HCT116 (cell line): ENCODE measurements at regions not wholly inside any gene's neighbourhood (a gene's known extent, or its start where the extent isn't known, plus 50 kb on each side); places are given as distances from the start of the nearest gene placed in this dataset.

Experiments used
- ATAC-seq: fragments of 200-7000 bp; cut with Tn5 transposase; 2 replicates; pipeline ENCODE4 v1.9.1; 2020; ENCODE audit warnings: mild to moderate bottlenecking, moderate library complexity
- BruUV-seq: library from RNA; stranded (reverse); fragments of 400-500 nt; replicated peaks from 2 replicates; lab custom pipeline; 2021; lab: Mats Ljungman, UMichigan
- CTCF ChIA-PET: fragments of 300-600 bp; sonication (Branson Sonifier 250); formaldehyde crosslinking; loops from one replicate; lab custom pipeline; 2021; ENCODE audit warnings: antibody characterized with exemption; lab: Charles Lee
- POLR2A ChIA-PET: fragments of 300-600, 350-600 bp; sonication (Branson Sonifier 250); formaldehyde crosslinking; loops from one replicate; lab custom pipeline; 2021; ENCODE audit warnings: antibody characterized with exemption; lab: Charles Lee
- RAD21 ChIA-PET, 2 experiments: fragments of 300-600 bp; sonication (Branson Sonifier 250); formaldehyde crosslinking; loops; one replicate each; lab custom pipeline; 2023; ENCODE audit warnings: low total read pairs in 2 of 2; ENCODE audit not compliant: uncharacterized antibody in 2 of 2, unreplicated experiment in 2 of 2, low non-redundant PET in 1 of 2; lab: Charles Lee
- DNase-seq: peaks from one replicate; pipeline ENCODE4 v3.0.0-alpha.2; 2010; ENCODE audit warnings: low read depth, low spot score
- H2AFZ ChIP-seq: fragments of 200-600 bp; shearing (Covaris generic), sonication (generic); 2 replicates; pipeline ENCODE4 v1.6.1; 2017; ENCODE audit warnings: low read depth, mixed run types, mixed read lengths, antibody characterized with exemption, low read length; ENCODE audit not compliant: poor library complexity, severe bottlenecking
- H3K27ac ChIP-seq: 2 replicates; pipeline ENCODE4 v1.5.1; 2012; ENCODE audit warnings: low read depth, low read length
- H3K27me3 ChIP-seq: fragments of 200-600 bp; sonication (generic); 2 replicates; pipeline ENCODE4 v1.6.1; 2016; ENCODE audit warnings: mixed run types, low read length, mixed read lengths; ENCODE audit not compliant: insufficient read depth
- H3K36me3 ChIP-seq, 2 experiments: fragments of 200-500 bp in 1 of 2; fragments of 200-600 bp in 1 of 2; sonication (Bioruptor generic) in 1 of 2; sonication (generic) in 1 of 2; 2 replicates each; pipeline versions ENCODE4 v1.5.1 to v1.6.1; 2014 to 2016; ENCODE audit warnings: low read length in 2 of 2, inconsistent platforms in 1 of 2, mixed read lengths in 1 of 2, mixed run types in 1 of 2; ENCODE audit not compliant: insufficient read depth in 2 of 2, control insufficient read depth in 1 of 2
- H3K4me1 ChIP-seq, 2 experiments: fragments of 200-600 bp in 1 of 2; sonication (generic) in 1 of 2; 2 replicates each; pipeline versions ENCODE4 v1.5.1 to v1.6.1; 2012 to 2017; ENCODE audit warnings: low read length in 2 of 2, inconsistent platforms in 1 of 2, mild to moderate bottlenecking in 1 of 2, mixed read lengths in 1 of 2, mixed run types in 1 of 2, moderate library complexity in 1 of 2; ENCODE audit not compliant: insufficient read depth in 2 of 2, control insufficient read depth in 1 of 2
- H3K4me2 ChIP-seq: fragments of 200-600 bp; sonication (generic); 2 replicates; pipeline ENCODE4 v1.6.1; 2017; ENCODE audit warnings: mixed run types, low read length, mixed read lengths
- H3K4me3 ChIP-seq, 2 experiments: fragments of 200-600 bp in 1 of 2; sonication (generic) in 1 of 2; replicated peaks in 1 of 2; 2 replicates each; pipeline ENCODE4 v1.5.1; 2011 to 2016; ENCODE audit warnings: low read length in 2 of 2, control low read depth in 1 of 2, low read depth in 1 of 2, mild to moderate bottlenecking in 1 of 2, mixed read lengths in 1 of 2, mixed run types in 1 of 2
- H3K79me2 ChIP-seq: fragments of 200-600 bp; sonication (generic); 2 replicates; pipeline ENCODE4 v1.6.1; 2017; ENCODE audit warnings: mild to moderate bottlenecking, mixed run types, low read length, moderate library complexity, mixed read lengths; ENCODE audit not compliant: insufficient read depth
- H3K9ac ChIP-seq: fragments of 200-600 bp; sonication (generic); 2 replicates; pipeline ENCODE4 v1.6.1; 2016; ENCODE audit warnings: low read length, mixed read lengths
- H3K9me2 ChIP-seq: fragments of 200-600 bp; sonication (generic), shearing (Covaris generic); 2 replicates; pipeline ENCODE4 v1.6.1; 2017; ENCODE audit warnings: mixed run types, mild to moderate bottlenecking, moderate library complexity; ENCODE audit not compliant: insufficient read depth
- H3K9me3 ChIP-seq, 2 experiments: fragments of 200-500 bp in 1 of 2; fragments of 200-600 bp in 1 of 2; sonication (Bioruptor generic) in 1 of 2; sonication (generic) in 1 of 2; 2 replicates each; pipeline ENCODE4 v1.6.1; 2014 to 2017; ENCODE audit warnings: low read length in 2 of 2, mixed read lengths in 2 of 2, inconsistent platforms in 1 of 2, low read depth in 1 of 2, mild to moderate bottlenecking in 1 of 2, mixed run types in 1 of 2, moderate library complexity in 1 of 2; ENCODE audit not compliant: control insufficient read depth in 1 of 2, insufficient read depth in 1 of 2
- H4K20me1 ChIP-seq: fragments of 200-600 bp; sonication (generic), shearing (Covaris generic); 2 replicates; pipeline ENCODE4 v1.6.1; 2017; ENCODE audit warnings: mixed run types, mild to moderate bottlenecking, moderate library complexity; ENCODE audit not compliant: insufficient read depth
- CEBPB ChIP-seq: IDR thresholded peaks from 2 replicates; pipeline ENCODE4 v1.6.1; 2012; ENCODE audit warnings: low read depth
- CTCF ChIP-seq, 3 experiments: fragments of 200-600 bp in 1 of 3; sonication (generic) in 1 of 3; IDR thresholded peaks in 2 of 3; conservative IDR thresholded peaks in 1 of 3; 2 replicates each; pipeline ENCODE4 v1.5.1; 2012 to 2017; ENCODE audit warnings: low read depth in 2 of 3, low read length in 2 of 3, antibody characterized with exemption in 1 of 3, borderline replicate concordance in 1 of 3, control low read depth in 1 of 3, mild to moderate bottlenecking in 1 of 3, mixed read lengths in 1 of 3, mixed run types in 1 of 3, moderate library complexity in 1 of 3; ENCODE audit not compliant: insufficient read depth in 1 of 3
- EGR1 ChIP-seq: IDR thresholded peaks from 2 replicates; pipeline ENCODE4 v1.6.1; 2012; ENCODE audit warnings: low read depth
- ELF1 ChIP-seq: IDR thresholded peaks from 2 replicates; pipeline ENCODE4 v1.6.1; 2012; ENCODE audit warnings: low read depth, borderline replicate concordance
- EZH2phosphoT487 ChIP-seq: fragments of 200-600 bp; IDR thresholded peaks from 2 replicates; pipeline ENCODE4 v1.6.1; 2018; ENCODE audit warnings: antibody characterized with exemption, borderline replicate concordance
- JUND ChIP-seq: IDR thresholded peaks from 2 replicates; pipeline ENCODE4 v1.6.1; 2012
- POLR2AphosphoS5 ChIP-seq: IDR thresholded peaks from 2 replicates; pipeline ENCODE4 v1.6.1; 2011; ENCODE audit warnings: mild to moderate bottlenecking, low read depth, low read length, moderate library complexity
- SRF ChIP-seq: IDR thresholded peaks from 2 replicates; pipeline ENCODE4 v1.6.1; 2012; ENCODE audit warnings: low read depth
- TCF7L2 ChIP-seq: IDR thresholded peaks from 2 replicates; pipeline ENCODE4 v1.7.0; 2011; ENCODE audit warnings: borderline replicate concordance, inconsistent platforms; ENCODE audit not compliant: insufficient read depth, insufficient read length; ENCODE audit errors: extremely low read depth
- YY1 ChIP-seq: IDR thresholded peaks from 2 replicates; pipeline ENCODE4 v1.6.1; 2011; ENCODE audit warnings: low read length, low read depth, moderate library complexity, mild to moderate bottlenecking; ENCODE audit not compliant: insufficient replicate concordance; ENCODE audit errors: extremely low read depth
- ZNF274 ChIP-seq: fragments of 200-500 bp; sonication (Bioruptor generic); IDR thresholded peaks from 2 replicates; pipeline ENCODE4 v1.6.1; 2014; ENCODE audit warnings: mild to moderate bottlenecking, low read depth, low read length, inconsistent platforms
- intact Hi-C: fragments of 100-400 bp; cut with micrococcal nuclease; formaldehyde crosslinking; loops from 2 replicates; pipeline ENCODE4 v1.10.0; 2022
- TF ChIP-seq, protein P1 (sequence below): IDR thresholded peaks from 2 replicates; pipeline ENCODE4 v1.6.1; 2012
- TF ChIP-seq, protein P2 (sequence below): IDR thresholded peaks from 2 replicates; pipeline ENCODE4 v1.6.1; 2011; ENCODE audit warnings: mild to moderate bottlenecking, low read length, moderate library complexity; ENCODE audit not compliant: insufficient replicate concordance; ENCODE audit errors: extremely low read depth

- H2AFZ ChIP-seq: no peak overlapping the region
- H3K27ac ChIP-seq: no peak overlapping the region
- no peaks in the 10 kb centered on the region for H3K27me3 ChIP-seq
- no peak overlapping the region for H3K4me2 ChIP-seq
- POLR2A ChIA-PET: no interaction called here
- RAD21 ChIA-PET: no interaction called here
- no peak for DNase-seq
- CTCF ChIA-PET: no interaction called here
- no peaks in the 10 kb centered on the region for H3K9me2 ChIP-seq
- BruUV-seq: no TSS peak
- no peaks in the 10 kb centered on the region for H3K79me2 ChIP-seq
- no peak overlapping the region for H3K4me3 ChIP-seq
- TF ChIP-seq, protein P1, sequence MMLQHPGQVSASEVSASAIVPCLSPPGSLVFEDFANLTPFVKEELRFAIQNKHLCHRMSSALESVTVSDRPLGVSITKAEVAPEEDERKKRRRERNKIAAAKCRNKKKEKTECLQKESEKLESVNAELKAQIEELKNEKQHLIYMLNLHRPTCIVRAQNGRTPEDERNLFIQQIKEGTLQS: no peak
- TF ChIP-seq YY1 (no peak), TCF7L2 (no peak), SRF (no peak), EZH2phosphoT487 (no peak), JUND (no peak), EGR1 (no peak)
- TF ChIP-seq, protein P2, sequence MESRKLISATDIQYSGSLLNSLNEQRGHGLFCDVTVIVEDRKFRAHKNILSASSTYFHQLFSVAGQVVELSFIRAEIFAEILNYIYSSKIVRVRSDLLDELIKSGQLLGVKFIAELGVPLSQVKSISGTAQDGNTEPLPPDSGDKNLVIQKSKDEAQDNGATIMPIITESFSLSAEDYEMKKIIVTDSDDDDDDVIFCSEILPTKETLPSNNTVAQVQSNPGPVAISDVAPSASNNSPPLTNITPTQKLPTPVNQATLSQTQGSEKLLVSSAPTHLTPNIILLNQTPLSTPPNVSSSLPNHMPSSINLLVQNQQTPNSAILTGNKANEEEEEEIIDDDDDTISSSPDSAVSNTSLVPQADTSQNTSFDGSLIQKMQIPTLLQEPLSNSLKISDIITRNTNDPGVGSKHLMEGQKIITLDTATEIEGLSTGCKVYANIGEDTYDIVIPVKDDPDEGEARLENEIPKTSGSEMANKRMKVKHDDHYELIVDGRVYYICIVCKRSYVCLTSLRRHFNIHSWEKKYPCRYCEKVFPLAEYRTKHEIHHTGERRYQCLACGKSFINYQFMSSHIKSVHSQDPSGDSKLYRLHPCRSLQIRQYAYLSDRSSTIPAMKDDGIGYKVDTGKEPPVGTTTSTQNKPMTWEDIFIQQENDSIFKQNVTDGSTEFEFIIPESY: no peak
- TF ChIP-seq, all 23 proteins: peak for 0
- no peak for ATAC-seq
- H3K9ac ChIP-seq: no peak overlapping the region
- no peaks in the 10 kb centered on the region for H4K20me1 ChIP-seq
- H3K36me3 ChIP-seq: no peaks in the 10 kb centered on the region
- no peaks in the 10 kb centered on the region for H3K4me1 ChIP-seq
- no peaks in the 10 kb centered on the region for H3K9me3 ChIP-seq
- intact Hi-C loops: no loop called here
Measured at GRCh38 chr3:144777906-144778305, 806.3 kb downstream of the DIPK2A start.

DNA sequence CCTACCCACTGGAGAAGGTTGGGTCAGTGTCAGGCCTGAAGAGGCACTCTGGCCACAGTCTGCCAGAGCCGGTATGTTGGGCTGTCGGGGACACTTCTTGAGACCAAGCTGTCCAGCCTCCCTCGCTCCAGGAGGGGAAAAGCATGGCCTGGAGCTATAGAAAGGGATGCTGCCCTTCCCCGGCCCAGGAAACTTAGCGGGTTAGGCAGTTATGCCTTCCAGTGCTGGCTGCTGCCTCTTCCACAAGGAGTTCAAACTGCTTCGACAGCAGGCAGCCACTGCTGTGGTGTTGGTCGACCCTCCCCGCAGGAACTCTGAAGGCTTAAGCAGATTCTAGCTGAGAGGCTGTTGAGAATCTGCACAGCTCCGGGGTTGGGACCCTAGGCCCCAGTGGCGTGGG is 819.4 kb downstream of the DIPK2A start:
- Histone ChIP-seq H3K4me2 (no peak overlapping the region), H3K4me3 (no peak overlapping the region), H2AFZ (no peak overlapping the region), H3K36me3 (no peaks in the 10 kb centered on the region), H3K27me3 (no peaks in the 10 kb centered on the region), H3K27ac (no peak overlapping the region), H3K9me3 (no peaks in the 10 kb centered on the region), H3K9ac (no peak overlapping the region), H4K20me1 (no peaks in the 10 kb centered on the region), H3K4me1 (no peaks in the 10 kb centered on the region), H3K79me2 (no peaks in the 10 kb centered on the region), H3K9me2 (no peaks in the 10 kb centered on the region)
- POLR2A ChIA-PET: no interaction called here
- ATAC-seq (no peak), DNase-seq (no peak)
- RAD21 ChIA-PET: no interaction called here
- CTCF ChIA-PET: no interaction called here
- BruUV-seq: no TSS peak
- intact Hi-C loops: no loop called here
- TF ChIP-seq EZH2phosphoT487: no peak
- no peak for TF ChIP-seq CTCF (IDR thresholded peaks at IDR 0.05 in 2 of 3, conservative IDR thresholded peaks at IDR 0.05 in 1 of 3; ENCODE audit: borderline replicate concordance in 1 of 3, insufficient read depth in 1 of 3, low read depth in 2 of 3, low read length in 2 of 3)
- TF ChIP-seq, protein P1: no peak
- no peak for TF ChIP-seq ELF1
- TF ChIP-seq, protein P2: no peak
- TF ChIP-seq CEBPB: no peak
- TF ChIP-seq ZNF274: no peak
- TF ChIP-seq JUND: no peak
- TF ChIP-seq POLR2AphosphoS5: no peak
